Omental fat pad (tissue), 3 donors: ENCODE measurements at regions not wholly inside any gene's neighbourhood (a gene's known extent, or its start where the extent isn't known, plus 50 kb on each side); places are given as distances from the start of the nearest gene placed in this dataset.

Experiments used
- ATAC-seq: fragments of 150-250 bp; one replicate; pipeline ENCODE4 v1.9.1; 2016; ENCODE audit warnings: mild to moderate bottlenecking, moderate library complexity; ENCODE audit not compliant: low FRiP score
- DNase-seq: peaks from one replicate; pipeline ENCODE4 v3.0.0-alpha.2; 2019; ENCODE audit warnings: low spot score
- TF ChIP-seq, protein P1 (sequence below), 3 donors: fragments of 450-650 bp; IDR thresholded peaks; one replicate each; pipeline ENCODE4 v1.5.1; 2016 to 2017; ENCODE audit warnings: antibody characterized with exemption in 3 of 3, mild to moderate bottlenecking in 3 of 3, moderate library complexity in 2 of 3

DNA sequence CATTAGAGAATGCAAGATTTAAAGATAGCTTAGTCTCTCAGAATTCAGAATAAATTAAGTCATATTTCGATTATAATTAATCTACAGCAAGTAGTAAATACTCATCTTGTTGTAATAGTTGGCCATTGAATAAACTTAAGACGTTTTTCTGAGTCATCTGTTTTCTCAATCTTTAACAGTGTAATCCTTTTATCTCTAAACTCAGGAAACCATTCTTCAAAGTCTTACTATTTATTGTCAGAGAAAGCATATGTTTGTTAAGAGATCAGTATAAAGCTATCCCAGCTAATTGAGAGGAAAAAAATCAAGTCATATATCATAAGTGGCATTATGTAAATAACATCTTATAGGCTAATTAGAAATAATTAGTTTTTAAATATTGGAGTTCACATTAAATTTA lies 201.2 kb upstream of the ADAMTS5 start:
- TF ChIP-seq, protein P1, sequence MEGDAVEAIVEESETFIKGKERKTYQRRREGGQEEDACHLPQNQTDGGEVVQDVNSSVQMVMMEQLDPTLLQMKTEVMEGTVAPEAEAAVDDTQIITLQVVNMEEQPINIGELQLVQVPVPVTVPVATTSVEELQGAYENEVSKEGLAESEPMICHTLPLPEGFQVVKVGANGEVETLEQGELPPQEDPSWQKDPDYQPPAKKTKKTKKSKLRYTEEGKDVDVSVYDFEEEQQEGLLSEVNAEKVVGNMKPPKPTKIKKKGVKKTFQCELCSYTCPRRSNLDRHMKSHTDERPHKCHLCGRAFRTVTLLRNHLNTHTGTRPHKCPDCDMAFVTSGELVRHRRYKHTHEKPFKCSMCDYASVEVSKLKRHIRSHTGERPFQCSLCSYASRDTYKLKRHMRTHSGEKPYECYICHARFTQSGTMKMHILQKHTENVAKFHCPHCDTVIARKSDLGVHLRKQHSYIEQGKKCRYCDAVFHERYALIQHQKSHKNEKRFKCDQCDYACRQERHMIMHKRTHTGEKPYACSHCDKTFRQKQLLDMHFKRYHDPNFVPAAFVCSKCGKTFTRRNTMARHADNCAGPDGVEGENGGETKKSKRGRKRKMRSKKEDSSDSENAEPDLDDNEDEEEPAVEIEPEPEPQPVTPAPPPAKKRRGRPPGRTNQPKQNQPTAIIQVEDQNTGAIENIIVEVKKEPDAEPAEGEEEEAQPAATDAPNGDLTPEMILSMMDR (IDR thresholded peaks at IDR 0.05) = no peak
- DNase-seq (no peak), ATAC-seq (no peak)

DNA sequence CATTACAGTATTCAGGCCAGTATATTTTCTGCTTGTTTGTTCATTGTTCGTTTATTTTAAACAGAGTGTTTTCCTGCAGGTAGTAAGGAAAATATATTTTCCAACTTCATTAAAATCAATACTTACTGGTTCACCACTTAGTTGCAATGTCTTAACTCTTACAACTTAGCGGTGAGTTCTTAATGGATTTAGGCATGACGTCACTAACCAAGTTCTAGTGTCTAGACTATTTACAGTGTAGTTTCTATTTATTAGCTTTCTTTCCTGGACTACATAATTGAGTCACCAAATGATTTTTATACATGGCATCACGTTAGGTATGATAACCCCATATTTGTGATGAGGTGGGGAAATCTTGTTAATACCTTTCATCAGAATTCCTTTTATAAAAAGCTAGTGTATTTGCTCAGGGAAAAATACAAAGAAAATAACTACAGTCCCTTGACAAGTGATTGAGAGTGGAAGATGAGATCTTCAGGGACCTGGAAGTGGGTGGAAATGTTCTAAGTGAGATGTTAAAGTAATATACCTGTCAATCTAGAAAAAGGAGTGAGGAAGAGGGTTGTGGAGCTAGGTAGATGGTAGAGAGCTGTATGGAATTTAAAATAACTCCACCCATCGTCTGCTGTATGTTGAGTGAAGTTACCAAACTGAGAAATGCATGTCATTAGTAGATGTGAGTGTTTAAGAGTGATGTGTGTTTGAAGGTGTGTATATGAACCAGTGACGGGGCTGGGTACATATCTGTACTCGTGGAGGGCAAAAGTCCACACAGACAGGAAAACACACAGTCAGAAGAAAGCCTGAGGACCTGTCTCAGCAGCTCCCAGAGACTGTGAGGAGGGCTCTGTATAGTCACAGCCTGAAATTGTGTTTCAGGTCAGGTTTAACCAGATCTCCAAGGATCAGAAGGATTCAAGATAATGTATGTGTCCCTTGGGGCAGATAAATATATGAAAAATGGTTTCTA lies 197.6 kb upstream of the ADAMTS5 start:
- TF ChIP-seq, protein P1 (IDR thresholded peaks at IDR 0.05) = no peak
- no peak for DNase-seq
- no peak for ATAC-seq

DNA sequence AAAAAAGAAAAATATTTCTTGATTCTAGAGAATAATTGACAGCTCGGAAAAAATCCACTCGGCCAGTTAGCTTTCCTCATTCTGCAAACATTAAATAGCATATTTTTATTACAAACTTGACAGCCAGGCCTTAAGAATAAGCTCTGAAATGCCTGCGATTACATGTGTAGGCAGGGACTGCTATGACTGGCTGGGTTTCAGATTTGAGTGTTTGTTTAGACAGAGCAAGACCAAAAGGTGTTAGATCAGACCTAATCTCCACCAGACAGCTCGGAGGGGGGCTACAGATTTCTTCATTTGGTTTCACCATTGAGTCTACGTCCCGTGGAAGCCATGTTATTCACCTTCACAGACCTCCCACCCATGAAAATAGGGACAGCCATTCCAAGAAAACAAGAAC lies 192.1 kb upstream of the ADAMTS5 start:
- TF ChIP-seq, protein P1 (IDR thresholded peaks at IDR 0.05) = no peak
- DNase-seq = no peak
- no peak for ATAC-seq

DNA sequence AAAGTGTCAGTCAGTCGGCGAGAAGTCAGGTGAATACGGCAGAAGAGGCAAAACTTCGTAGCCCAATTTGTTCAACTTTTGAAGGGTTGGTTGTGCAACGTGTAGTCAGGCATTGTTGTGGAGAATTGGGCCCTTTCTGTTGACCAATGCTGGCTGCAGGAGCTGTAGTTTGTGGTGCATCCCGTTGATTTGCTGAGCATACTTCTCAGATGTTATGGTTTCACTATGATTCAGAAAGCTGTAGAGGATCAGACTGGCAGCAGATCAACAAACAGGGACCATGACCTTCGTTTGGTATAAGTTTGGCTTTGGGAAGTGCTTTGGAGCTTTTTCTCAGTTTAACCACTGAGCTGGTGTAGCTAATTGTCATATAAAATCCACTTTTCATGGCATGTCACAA lies 190.2 kb upstream of the ADAMTS5 start:
- ATAC-seq (no peak), DNase-seq (no peak)
- TF ChIP-seq, protein P1 (IDR thresholded peaks at IDR 0.05) = no peak

DNA sequence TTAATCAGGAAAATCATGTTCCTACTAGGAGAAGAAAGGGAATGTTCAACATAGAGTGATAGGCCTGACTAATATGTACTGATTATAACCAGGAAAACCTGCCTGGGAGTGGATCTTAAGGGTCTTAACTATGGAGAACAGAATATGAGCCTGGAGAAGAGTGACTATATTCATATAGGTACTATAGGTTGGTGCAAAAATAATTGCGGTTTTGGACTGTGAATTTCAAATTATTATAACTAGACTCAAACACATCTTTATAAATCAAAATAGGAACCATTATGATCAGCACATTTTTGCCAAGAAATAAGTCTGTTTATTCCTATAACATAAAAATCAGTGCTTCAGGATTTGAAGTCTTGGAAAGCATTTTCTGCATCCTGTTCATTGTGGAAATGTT lies 189.8 kb upstream of the ADAMTS5 start:
- TF ChIP-seq, protein P1 (IDR thresholded peaks at IDR 0.05) = no peak
- DNase-seq = no peak
- ATAC-seq = no peak

DNA sequence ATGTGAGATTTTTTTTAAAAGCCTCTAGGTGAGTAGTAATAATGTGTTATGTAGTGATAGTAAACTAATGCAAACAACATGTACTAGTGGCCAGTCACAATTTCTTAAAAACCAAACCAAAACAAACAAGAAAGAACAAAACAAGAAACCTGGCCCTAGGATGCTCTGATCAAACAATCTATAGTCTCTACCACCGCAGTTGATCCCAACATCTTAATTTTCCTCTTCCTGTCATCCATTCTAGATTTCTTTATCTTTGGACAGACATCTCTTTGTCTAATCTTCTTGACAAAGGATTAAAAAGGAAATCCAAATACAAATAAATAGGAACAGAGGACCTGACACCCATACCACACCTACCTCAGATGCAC lies 188.2 kb upstream of the ADAMTS5 start:
- ATAC-seq (no peak), DNase-seq (no peak)
- TF ChIP-seq, protein P1 (IDR thresholded peaks at IDR 0.05) = no peak
